A673 (cell line): ENCODE measurements at regions not wholly inside any gene's neighbourhood (a gene's known extent, or its start where the extent isn't known, plus 50 kb on each side); places are given as distances from the start of the nearest gene placed in this dataset.

Experiments used
- BruUV-seq: library from RNA; stranded (reverse); fragments of 400-500 nt; replicated peaks from 2 replicates; lab custom pipeline; 2021; lab: Mats Ljungman, UMichigan
- CTCF ChIA-PET: fragments of 300-600 bp; sonication (Branson Sonifier 250); formaldehyde crosslinking; loops from one replicate; lab custom pipeline; 2022; ENCODE audit warnings: antibody characterized with exemption; lab: Charles Lee
- POLR2A ChIA-PET: fragments of 300-600 bp; sonication (Branson Sonifier 250); formaldehyde crosslinking; loops from one replicate; lab custom pipeline; 2022; ENCODE audit warnings: antibody characterized with exemption; ENCODE audit not compliant: low non-redundant PET; lab: Charles Lee
- DNase-seq: peaks from one replicate; pipeline ENCODE4 v3.0.0-alpha.2; 2015; ENCODE audit warnings: low spot score
- H3K27ac ChIP-seq: fragments of 200-600 bp; sonication (generic); 2 replicates; pipeline ENCODE4 v1.5.1; 2016; ENCODE audit warnings: mixed run types, low read depth, mild to moderate bottlenecking, mixed read lengths, antibody characterized with exemption, low read length; ENCODE audit not compliant: poor library complexity, severe bottlenecking
- H3K27me3 ChIP-seq: fragments of 200-600 bp; sonication (generic); replicated peaks from 2 replicates; pipeline ENCODE4 v1.6.1; 2017; ENCODE audit warnings: mixed run types, low read depth, mild to moderate bottlenecking, mixed read lengths, antibody characterized with exemption, low read length; ENCODE audit not compliant: insufficient read depth, poor library complexity
- H3K36me3 ChIP-seq: fragments of 200-600 bp; sonication (generic); 2 replicates; pipeline ENCODE4 v1.6.1; 2016; ENCODE audit warnings: mixed run types, mild to moderate bottlenecking, mixed read lengths, antibody characterized with exemption, low read length; ENCODE audit not compliant: insufficient read depth, poor library complexity, severe bottlenecking
- H3K4me1 ChIP-seq: fragments of 200-600 bp; sonication (generic); 2 replicates; pipeline ENCODE4 v1.6.1; 2017; ENCODE audit warnings: mixed run types, mild to moderate bottlenecking, mixed read lengths, antibody characterized with exemption, low read length; ENCODE audit not compliant: insufficient read depth, poor library complexity, severe bottlenecking
- H3K4me3 ChIP-seq: fragments of 200-600 bp; sonication (generic); 2 replicates; pipeline ENCODE4 v1.5.1; 2016; ENCODE audit warnings: low read depth, mixed run types, mild to moderate bottlenecking, mixed read lengths, low read length; ENCODE audit not compliant: poor library complexity, severe bottlenecking
- H3K9me3 ChIP-seq: fragments of 200-600 bp; sonication (generic); 2 replicates; pipeline ENCODE4 v1.6.1; 2016; ENCODE audit warnings: mixed run types, low read depth, mild to moderate bottlenecking, mixed read lengths, antibody characterized with exemption, low read length; ENCODE audit not compliant: poor library complexity, severe bottlenecking
- CTCF ChIP-seq: fragments of 300-800, 200-600 bp; sonication (generic); conservative IDR thresholded peaks from 2 replicates; pipeline ENCODE4 v1.5.1; 2017; ENCODE audit warnings: low read depth, mild to moderate bottlenecking, antibody characterized with exemption, low read length, moderate library complexity, mixed read lengths
- EZH2 ChIP-seq: fragments of 200-600 bp; sonication (generic); IDR thresholded peaks from 2 replicates; pipeline ENCODE4 v1.6.1; 2017; ENCODE audit warnings: borderline replicate concordance, low read depth, mild to moderate bottlenecking, mixed read lengths, antibody characterized with exemption, low read length; ENCODE audit not compliant: poor library complexity, severe bottlenecking
- intact Hi-C: fragments of 100-400 bp; cut with micrococcal nuclease; formaldehyde crosslinking; loops from one replicate; pipeline ENCODE4 v1.10.0; 2022; ENCODE audit not compliant: unreplicated experiment

GRCh38 chr11:56819916-56820315 is 71.4 kb upstream of the OR9G4 start:
- Histone ChIP-seq H3K36me3 (no peaks in the 10 kb centered on the region), H3K27me3 (no peaks in the 10 kb centered on the region), H3K27ac (no peak overlapping the region), H3K9me3 (no peaks in the 10 kb centered on the region), H3K4me1 (no peaks in the 10 kb centered on the region), H3K4me3 (no peak overlapping the region)
- ChIA-PET CTCF (no interaction called here), POLR2A (no interaction called here)
- DNase-seq: no peak
- TF ChIP-seq CTCF (no peak), EZH2 (no peak)
- BruUV-seq: no TSS peak
- intact Hi-C loops: loop anchor here (10.0 kb wide), 1 partner anchor 115 kb away; no protein-coding TSS in a partner anchor

- BruUV-seq: no TSS peak
- H3K4me3 ChIP-seq: no peak overlapping the region
- ChIA-PET POLR2A (no interaction called here), CTCF (no interaction called here)
- DNase-seq: no peak
- no peaks in the 10 kb centered on the region for H3K4me1 ChIP-seq
- H3K27ac ChIP-seq: no peak overlapping the region
- no peaks in the 10 kb centered on the region for H3K27me3 ChIP-seq
- TF ChIP-seq CTCF: no peak
- no peak for TF ChIP-seq EZH2
- intact Hi-C loops: loop anchor here (10.0 kb wide), 1 partner anchor 113 kb away; no protein-coding TSS in a partner anchor
- H3K36me3 ChIP-seq: no peaks in the 10 kb centered on the region
- no peaks in the 10 kb centered on the region for H3K9me3 ChIP-seq
Measured at GRCh38 chr11:56817661-56818060, 69.2 kb upstream of the OR9G4 start.

- no peak overlapping the region for H3K27ac ChIP-seq
- no TSS peak for BruUV-seq
- H3K36me3 ChIP-seq: no peaks in the 10 kb centered on the region
- DNase-seq: no peak
- H3K27me3 ChIP-seq: no peaks in the 10 kb centered on the region
- POLR2A ChIA-PET: no interaction called here
- H3K4me1 ChIP-seq: no peaks in the 10 kb centered on the region
- intact Hi-C loops: loop anchor here (10.0 kb wide), 1 partner anchor 111 kb away; no protein-coding TSS in a partner anchor
- no peak overlapping the region for H3K4me3 ChIP-seq
- CTCF ChIA-PET: no interaction called here
- TF ChIP-seq CTCF: no peak
- TF ChIP-seq EZH2: no peak
- H3K9me3 ChIP-seq: no peaks in the 10 kb centered on the region
Measured at GRCh38 chr11:56816259-56816658, 67.8 kb upstream of the OR9G4 start.
